LNCAP (cell line): ENCODE measurements at regions not wholly inside any gene's neighbourhood (a gene's known extent, or its start where the extent isn't known, plus 50 kb on each side); places are given as distances from the start of the nearest gene placed in this dataset.

Experiments
- TF ChIP-seq, protein P1 (sequence below): fragments of 450-650 bp; IDR thresholded peaks from 2 replicates; pipeline ENCODE4 v1.5.1; 2017; ENCODE audit warnings: mild to moderate bottlenecking

GRCh38 chr13:53285896-53286430 is 257.4 kb downstream of the OLFM4 start:
- TF ChIP-seq, protein P1, sequence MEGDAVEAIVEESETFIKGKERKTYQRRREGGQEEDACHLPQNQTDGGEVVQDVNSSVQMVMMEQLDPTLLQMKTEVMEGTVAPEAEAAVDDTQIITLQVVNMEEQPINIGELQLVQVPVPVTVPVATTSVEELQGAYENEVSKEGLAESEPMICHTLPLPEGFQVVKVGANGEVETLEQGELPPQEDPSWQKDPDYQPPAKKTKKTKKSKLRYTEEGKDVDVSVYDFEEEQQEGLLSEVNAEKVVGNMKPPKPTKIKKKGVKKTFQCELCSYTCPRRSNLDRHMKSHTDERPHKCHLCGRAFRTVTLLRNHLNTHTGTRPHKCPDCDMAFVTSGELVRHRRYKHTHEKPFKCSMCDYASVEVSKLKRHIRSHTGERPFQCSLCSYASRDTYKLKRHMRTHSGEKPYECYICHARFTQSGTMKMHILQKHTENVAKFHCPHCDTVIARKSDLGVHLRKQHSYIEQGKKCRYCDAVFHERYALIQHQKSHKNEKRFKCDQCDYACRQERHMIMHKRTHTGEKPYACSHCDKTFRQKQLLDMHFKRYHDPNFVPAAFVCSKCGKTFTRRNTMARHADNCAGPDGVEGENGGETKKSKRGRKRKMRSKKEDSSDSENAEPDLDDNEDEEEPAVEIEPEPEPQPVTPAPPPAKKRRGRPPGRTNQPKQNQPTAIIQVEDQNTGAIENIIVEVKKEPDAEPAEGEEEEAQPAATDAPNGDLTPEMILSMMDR, result no peak

- TF ChIP-seq, protein P1, result no peak
Observed at GRCh38 chr13:53298396-53298795, 269.8 kb downstream of the OLFM4 start.

DNA sequence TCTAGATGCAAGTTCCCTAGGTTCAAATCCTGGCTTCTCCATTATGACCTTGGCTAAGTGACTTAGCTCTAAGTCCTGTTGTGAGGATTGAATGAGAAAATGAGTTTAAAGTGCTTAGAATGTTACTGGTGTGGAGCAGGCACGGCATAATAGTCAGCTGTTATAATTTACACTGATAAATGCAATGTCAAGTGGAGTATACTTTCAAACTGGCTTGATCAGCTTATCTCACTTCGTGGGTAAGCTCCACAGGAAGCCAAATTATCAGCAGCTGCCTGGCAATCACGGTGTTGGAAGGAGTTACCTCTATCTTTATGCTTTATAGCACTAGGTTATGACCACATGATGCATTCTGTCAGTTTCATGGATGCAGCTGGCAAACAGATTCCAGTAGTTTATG is 272.8 kb downstream of the OLFM4 start:
- TF ChIP-seq, protein P1, result no peak

- TF ChIP-seq, protein P1, result no peak
Observed at GRCh38 chr13:53310786-53311185, 282.2 kb downstream of the OLFM4 start.

DNA sequence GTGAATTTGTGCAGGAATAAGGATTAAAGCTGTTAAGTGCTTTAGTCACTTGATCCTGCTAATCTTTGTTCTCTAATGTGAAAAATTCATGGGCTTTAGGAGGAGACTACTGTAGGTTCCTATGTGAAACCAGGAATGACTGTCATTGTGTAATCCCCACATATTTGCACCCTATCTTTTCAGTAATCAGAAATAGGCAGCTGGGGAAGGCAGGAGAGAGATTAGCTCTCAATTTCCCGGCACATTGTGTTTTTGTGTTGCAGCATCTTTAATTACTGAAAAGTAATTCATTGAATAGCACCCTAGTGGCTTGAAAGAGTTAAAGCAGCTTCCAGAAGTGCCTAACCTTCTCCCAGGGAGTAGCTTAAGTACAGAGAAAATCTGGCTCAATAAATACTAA is 282.9 kb downstream of the OLFM4 start:
- TF ChIP-seq, protein P1, result no peak

- TF ChIP-seq, protein P1, result no peak
Observed at GRCh38 chr13:53321296-53321801, 292.7 kb downstream of the OLFM4 start.

GRCh38 chr13:53324656-53325055 is 296.0 kb downstream of the OLFM4 start:
- TF ChIP-seq, protein P1, result no peak

- TF ChIP-seq, protein P1, result no peak
Observed at GRCh38 chr13:53326716-53327115, 298.1 kb downstream of the OLFM4 start.
